ENCODE measurements at regions not wholly inside any gene's neighbourhood (a gene's known extent, or its start where the extent isn't known, plus 50 kb on each side); places are given as distances from the start of the nearest gene placed in this dataset.

DNA sequence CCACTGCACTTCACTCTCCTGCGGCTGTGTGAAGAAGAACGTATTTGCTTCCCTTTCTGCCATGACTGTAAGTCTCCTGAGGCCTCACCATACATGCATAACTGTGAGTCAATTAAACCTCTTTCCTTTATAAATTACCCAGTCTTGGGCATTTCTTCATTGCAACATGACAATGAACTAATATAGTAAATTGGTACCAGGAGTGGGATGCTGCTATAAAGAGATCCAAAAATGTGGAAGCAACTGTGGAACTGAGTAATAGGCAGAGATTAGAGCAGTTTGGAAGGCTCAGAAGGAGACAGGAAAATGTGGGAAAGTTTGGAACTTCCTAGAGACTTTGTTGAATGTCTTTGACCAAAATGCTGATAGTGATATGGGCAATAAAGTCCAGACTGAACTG is 1907.9 kb downstream of the MRPL39 start (continued):
- TF ChIP-seq, protein P1, sequence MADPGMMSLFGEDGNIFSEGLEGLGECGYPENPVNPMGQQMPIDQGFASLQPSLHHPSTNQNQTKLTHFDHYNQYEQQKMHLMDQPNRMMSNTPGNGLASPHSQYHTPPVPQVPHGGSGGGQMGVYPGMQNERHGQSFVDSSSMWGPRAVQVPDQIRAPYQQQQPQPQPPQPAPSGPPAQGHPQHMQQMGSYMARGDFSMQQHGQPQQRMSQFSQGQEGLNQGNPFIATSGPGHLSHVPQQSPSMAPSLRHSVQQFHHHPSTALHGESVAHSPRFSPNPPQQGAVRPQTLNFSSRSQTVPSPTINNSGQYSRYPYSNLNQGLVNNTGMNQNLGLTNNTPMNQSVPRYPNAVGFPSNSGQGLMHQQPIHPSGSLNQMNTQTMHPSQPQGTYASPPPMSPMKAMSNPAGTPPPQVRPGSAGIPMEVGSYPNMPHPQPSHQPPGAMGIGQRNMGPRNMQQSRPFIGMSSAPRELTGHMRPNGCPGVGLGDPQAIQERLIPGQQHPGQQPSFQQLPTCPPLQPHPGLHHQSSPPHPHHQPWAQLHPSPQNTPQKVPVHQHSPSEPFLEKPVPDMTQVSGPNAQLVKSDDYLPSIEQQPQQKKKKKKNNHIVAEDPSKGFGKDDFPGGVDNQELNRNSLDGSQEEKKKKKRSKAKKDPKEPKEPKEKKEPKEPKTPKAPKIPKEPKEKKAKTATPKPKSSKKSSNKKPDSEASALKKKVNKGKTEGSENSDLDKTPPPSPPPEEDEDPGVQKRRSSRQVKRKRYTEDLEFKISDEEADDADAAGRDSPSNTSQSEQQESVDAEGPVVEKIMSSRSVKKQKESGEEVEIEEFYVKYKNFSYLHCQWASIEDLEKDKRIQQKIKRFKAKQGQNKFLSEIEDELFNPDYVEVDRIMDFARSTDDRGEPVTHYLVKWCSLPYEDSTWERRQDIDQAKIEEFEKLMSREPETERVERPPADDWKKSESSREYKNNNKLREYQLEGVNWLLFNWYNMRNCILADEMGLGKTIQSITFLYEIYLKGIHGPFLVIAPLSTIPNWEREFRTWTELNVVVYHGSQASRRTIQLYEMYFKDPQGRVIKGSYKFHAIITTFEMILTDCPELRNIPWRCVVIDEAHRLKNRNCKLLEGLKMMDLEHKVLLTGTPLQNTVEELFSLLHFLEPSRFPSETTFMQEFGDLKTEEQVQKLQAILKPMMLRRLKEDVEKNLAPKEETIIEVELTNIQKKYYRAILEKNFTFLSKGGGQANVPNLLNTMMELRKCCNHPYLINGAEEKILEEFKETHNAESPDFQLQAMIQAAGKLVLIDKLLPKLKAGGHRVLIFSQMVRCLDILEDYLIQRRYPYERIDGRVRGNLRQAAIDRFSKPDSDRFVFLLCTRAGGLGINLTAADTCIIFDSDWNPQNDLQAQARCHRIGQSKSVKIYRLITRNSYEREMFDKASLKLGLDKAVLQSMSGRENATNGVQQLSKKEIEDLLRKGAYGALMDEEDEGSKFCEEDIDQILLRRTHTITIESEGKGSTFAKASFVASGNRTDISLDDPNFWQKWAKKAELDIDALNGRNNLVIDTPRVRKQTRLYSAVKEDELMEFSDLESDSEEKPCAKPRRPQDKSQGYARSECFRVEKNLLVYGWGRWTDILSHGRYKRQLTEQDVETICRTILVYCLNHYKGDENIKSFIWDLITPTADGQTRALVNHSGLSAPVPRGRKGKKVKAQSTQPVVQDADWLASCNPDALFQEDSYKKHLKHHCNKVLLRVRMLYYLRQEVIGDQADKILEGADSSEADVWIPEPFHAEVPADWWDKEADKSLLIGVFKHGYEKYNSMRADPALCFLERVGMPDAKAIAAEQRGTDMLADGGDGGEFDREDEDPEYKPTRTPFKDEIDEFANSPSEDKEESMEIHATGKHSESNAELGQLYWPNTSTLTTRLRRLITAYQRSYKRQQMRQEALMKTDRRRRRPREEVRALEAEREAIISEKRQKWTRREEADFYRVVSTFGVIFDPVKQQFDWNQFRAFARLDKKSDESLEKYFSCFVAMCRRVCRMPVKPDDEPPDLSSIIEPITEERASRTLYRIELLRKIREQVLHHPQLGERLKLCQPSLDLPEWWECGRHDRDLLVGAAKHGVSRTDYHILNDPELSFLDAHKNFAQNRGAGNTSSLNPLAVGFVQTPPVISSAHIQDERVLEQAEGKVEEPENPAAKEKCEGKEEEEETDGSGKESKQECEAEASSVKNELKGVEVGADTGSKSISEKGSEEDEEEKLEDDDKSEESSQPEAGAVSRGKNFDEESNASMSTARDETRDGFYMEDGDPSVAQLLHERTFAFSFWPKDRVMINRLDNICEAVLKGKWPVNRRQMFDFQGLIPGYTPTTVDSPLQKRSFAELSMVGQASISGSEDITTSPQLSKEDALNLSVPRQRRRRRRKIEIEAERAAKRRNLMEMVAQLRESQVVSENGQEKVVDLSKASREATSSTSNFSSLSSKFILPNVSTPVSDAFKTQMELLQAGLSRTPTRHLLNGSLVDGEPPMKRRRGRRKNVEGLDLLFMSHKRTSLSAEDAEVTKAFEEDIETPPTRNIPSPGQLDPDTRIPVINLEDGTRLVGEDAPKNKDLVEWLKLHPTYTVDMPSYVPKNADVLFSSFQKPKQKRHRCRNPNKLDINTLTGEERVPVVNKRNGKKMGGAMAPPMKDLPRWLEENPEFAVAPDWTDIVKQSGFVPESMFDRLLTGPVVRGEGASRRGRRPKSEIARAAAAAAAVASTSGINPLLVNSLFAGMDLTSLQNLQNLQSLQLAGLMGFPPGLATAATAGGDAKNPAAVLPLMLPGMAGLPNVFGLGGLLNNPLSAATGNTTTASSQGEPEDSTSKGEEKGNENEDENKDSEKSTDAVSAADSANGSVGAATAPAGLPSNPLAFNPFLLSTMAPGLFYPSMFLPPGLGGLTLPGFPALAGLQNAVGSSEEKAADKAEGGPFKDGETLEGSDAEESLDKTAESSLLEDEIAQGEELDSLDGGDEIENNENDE (IDR thresholded peaks at IDR 0.05; ENCODE audit: insufficient replicate concordance, low read length) = no peak
- no peak for TF ChIP-seq RXRA (IDR thresholded peaks at IDR 0.05; ENCODE audit: insufficient read depth, low read depth, low read length)
- no peak for TF ChIP-seq BACH1 (IDR thresholded peaks at IDR 0.05; ENCODE audit: low read length)
- TF ChIP-seq PHF8 (conservative IDR thresholded peaks at IDR 0.05; ENCODE audit: low read depth, low read length) = no peak
- no peak for TF ChIP-seq CEBPB (IDR thresholded peaks at IDR 0.05; ENCODE audit: low read depth, low read length)
- no peak for TF ChIP-seq EP300 (IDR thresholded peaks at IDR 0.05; ENCODE audit: borderline replicate concordance in 1 of 2, low read depth in 2 of 2, low read length in 2 of 2)
- no peak for TF ChIP-seq JUN (IDR thresholded peaks at IDR 0.05; ENCODE audit: low read depth, low read length)
- no peak for TF ChIP-seq MAFK (IDR thresholded peaks at IDR 0.05; ENCODE audit: low read depth, low read length)
- TF ChIP-seq GABPA (IDR thresholded peaks at IDR 0.05; ENCODE audit: borderline replicate concordance, insufficient read depth, low read length) = no peak
- no peak for TF ChIP-seq KDM4A (IDR thresholded peaks at IDR 0.05; ENCODE audit: low read depth, low read length, severe bottlenecking)
- no peak for TF ChIP-seq RAD21 (IDR thresholded peaks at IDR 0.05 in 1 of 2, conservative IDR thresholded peaks at IDR 0.05 in 1 of 2; ENCODE audit: low read depth in 2 of 2, low read length in 2 of 2)
- TF ChIP-seq EGR1 (IDR thresholded peaks at IDR 0.05; ENCODE audit: borderline replicate concordance, low read depth, low read length) = no peak
